GM23338 (cell line): ENCODE measurements at regions not wholly inside any gene's neighbourhood (a gene's known extent, or its start where the extent isn't known, plus 50 kb on each side); places are given as distances from the start of the nearest gene placed in this dataset.

ENCODE experiments used
- ATAC-seq: fragments of 200-7000 bp; cut with Tn5 transposase; 3 replicates; pipeline ENCODE4 v1.9.1; 2020
- DNase-seq: peaks from one replicate; pipeline ENCODE4 v3.0.0-alpha.2; 2015; ENCODE audit warnings: low spot score
- H2AFZ ChIP-seq: fragments of 200-600 bp; sonication (generic); 2 replicates; pipeline ENCODE4 v1.8.0; 2016; ENCODE audit warnings: antibody characterized with exemption, mild to moderate bottlenecking, moderate library complexity
- H3F3A ChIP-seq: fragments of 200-600 bp; sonication (generic); replicated peaks from 2 replicates; pipeline ENCODE4 v1.8.0; 2017; ENCODE audit warnings: antibody characterized with exemption, mixed run types, low read depth
- H3K27ac ChIP-seq: fragments of 200-600 bp; sonication (generic); 2 replicates; pipeline ENCODE4 v1.6.1; 2016; ENCODE audit warnings: low read depth
- H3K27me3 ChIP-seq: fragments of 200-600 bp; sonication (generic); 2 replicates; pipeline ENCODE4 v1.8.0; 2016; ENCODE audit warnings: mild to moderate bottlenecking, mixed run types, moderate library complexity; ENCODE audit not compliant: insufficient read depth
- H3K36me3 ChIP-seq: fragments of 200-600 bp; sonication (generic); 2 replicates; pipeline ENCODE4 v1.8.0; 2016; ENCODE audit warnings: mild to moderate bottlenecking; ENCODE audit not compliant: insufficient read depth
- H3K4me1 ChIP-seq: fragments of 200-600 bp; sonication (generic); 2 replicates; pipeline ENCODE4 v1.8.0; 2016; ENCODE audit warnings: mild to moderate bottlenecking, moderate library complexity; ENCODE audit not compliant: insufficient read depth
- H3K4me2 ChIP-seq: fragments of 200-600 bp; sonication (generic); 2 replicates; pipeline ENCODE4 v1.7.1; 2017; ENCODE audit warnings: mixed run types
- H3K4me3 ChIP-seq: fragments of 200-600 bp; sonication (generic); 2 replicates; pipeline ENCODE4 v1.6.1; 2016; ENCODE audit warnings: mixed run types
- H3K79me2 ChIP-seq: fragments of 200-600 bp; sonication (generic); replicated peaks from 2 replicates; pipeline ENCODE4 v1.8.0; 2017; ENCODE audit warnings: mild to moderate bottlenecking; ENCODE audit not compliant: insufficient read depth
- H3K9me2 ChIP-seq: fragments of 200-600 bp; sonication (generic); 2 replicates; pipeline ENCODE4 v1.8.0; 2017; ENCODE audit not compliant: insufficient read depth
- H4K20me1 ChIP-seq: fragments of 200-600 bp; sonication (generic); replicated peaks from 2 replicates; pipeline ENCODE4 v1.8.0; 2017; ENCODE audit warnings: mild to moderate bottlenecking; ENCODE audit not compliant: insufficient read depth
- H3K27ac Mint-ChIP-seq: 2 replicates; pipeline ENCODE4 v1.8.0; 2020; ENCODE audit warnings: inconsistent platforms, mild to moderate bottlenecking, moderate library complexity, mixed read lengths
- H3K27me3 Mint-ChIP-seq: 3 replicates; pipeline ENCODE4 v1.8.0; 2022; ENCODE audit warnings: low read depth, mild to moderate bottlenecking, moderate library complexity, mixed read lengths, inconsistent platforms; ENCODE audit not compliant: insufficient read depth, poor library complexity
- H3K36me3 Mint-ChIP-seq: 3 replicates; pipeline ENCODE4 v1.8.0; 2021; ENCODE audit warnings: low read depth, mild to moderate bottlenecking, inconsistent platforms, moderate library complexity, mixed read lengths
- H3K4me1 Mint-ChIP-seq: 3 replicates; pipeline ENCODE4 v1.8.0; 2020; ENCODE audit warnings: mild to moderate bottlenecking, inconsistent platforms, mixed read lengths
- H3K4me3 Mint-ChIP-seq: 3 replicates; pipeline ENCODE4 v1.8.0; 2021; ENCODE audit warnings: moderate library complexity, mild to moderate bottlenecking, inconsistent platforms, mixed read lengths
- H3K9me3 Mint-ChIP-seq: 3 replicates; pipeline ENCODE4 v1.8.0; 2020; ENCODE audit warnings: moderate library complexity, mild to moderate bottlenecking, inconsistent platforms, mixed read lengths
- TF ChIP-seq, protein P1 (sequence below): IDR thresholded peaks from one replicate; pipeline ENCODE4 v1.6.1; 2018; ENCODE audit warnings: antibody characterized with exemption; ENCODE audit not compliant: unreplicated experiment
- TF ChIP-seq, protein P2 (sequence below), 2 experiments: fragments of 200-600 bp in 1 of 2; sonication (generic) in 1 of 2; conservative IDR thresholded peaks; 2 replicates each; pipeline versions ENCODE4 v1.5.1 to v1.6.1; 2016 to 2017; ENCODE audit warnings: antibody characterized with exemption in 2 of 2, low read depth in 2 of 2, mild to moderate bottlenecking in 2 of 2, moderate library complexity in 1 of 2
- TF ChIP-seq, protein P3 (sequence below): fragments of 250-450 bp; sonication (Bioruptor Pico); IDR thresholded peaks from 2 replicates; pipeline ENCODE4 v1.5.0; 2020; ENCODE audit warnings: mild to moderate bottlenecking, moderate library complexity

DNA sequence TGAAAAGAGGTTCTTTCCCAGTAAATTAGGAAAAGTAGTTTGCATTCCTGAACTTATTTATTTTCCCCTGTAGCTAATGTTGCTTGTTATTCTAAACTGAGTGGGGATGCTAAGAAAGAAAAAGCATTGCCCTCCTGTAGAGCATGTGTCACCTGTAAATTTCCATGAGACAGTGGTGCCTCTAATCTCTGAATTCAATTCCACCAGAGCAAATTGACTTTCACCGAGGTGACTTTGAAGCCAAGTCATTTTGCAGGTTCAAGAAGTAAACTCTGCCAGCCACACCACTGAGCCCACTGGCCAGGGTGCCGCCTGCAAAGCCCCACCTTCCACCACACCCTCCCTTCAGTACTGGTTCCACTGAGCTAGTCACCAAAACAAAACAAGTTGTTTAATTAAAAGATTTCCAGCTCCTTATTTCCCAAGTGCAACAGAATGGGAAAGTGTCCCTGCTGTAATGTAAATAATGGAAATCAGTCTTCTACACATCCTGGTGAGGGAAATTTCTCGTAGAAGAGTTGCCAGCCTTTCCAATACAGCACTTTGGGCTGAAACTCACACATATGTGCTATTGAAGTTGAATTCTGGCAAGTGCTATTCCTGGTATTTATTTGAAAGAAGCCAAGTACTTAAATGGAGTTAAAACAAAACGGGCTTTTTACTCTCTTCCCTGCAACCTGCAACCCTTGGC is 254.8 kb downstream of the RNF152 start (continued):
- TF ChIP-seq, protein P1, sequence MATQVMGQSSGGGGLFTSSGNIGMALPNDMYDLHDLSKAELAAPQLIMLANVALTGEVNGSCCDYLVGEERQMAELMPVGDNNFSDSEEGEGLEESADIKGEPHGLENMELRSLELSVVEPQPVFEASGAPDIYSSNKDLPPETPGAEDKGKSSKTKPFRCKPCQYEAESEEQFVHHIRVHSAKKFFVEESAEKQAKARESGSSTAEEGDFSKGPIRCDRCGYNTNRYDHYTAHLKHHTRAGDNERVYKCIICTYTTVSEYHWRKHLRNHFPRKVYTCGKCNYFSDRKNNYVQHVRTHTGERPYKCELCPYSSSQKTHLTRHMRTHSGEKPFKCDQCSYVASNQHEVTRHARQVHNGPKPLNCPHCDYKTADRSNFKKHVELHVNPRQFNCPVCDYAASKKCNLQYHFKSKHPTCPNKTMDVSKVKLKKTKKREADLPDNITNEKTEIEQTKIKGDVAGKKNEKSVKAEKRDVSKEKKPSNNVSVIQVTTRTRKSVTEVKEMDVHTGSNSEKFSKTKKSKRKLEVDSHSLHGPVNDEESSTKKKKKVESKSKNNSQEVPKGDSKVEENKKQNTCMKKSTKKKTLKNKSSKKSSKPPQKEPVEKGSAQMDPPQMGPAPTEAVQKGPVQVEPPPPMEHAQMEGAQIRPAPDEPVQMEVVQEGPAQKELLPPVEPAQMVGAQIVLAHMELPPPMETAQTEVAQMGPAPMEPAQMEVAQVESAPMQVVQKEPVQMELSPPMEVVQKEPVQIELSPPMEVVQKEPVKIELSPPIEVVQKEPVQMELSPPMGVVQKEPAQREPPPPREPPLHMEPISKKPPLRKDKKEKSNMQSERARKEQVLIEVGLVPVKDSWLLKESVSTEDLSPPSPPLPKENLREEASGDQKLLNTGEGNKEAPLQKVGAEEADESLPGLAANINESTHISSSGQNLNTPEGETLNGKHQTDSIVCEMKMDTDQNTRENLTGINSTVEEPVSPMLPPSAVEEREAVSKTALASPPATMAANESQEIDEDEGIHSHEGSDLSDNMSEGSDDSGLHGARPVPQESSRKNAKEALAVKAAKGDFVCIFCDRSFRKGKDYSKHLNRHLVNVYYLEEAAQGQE = no peak

DNA sequence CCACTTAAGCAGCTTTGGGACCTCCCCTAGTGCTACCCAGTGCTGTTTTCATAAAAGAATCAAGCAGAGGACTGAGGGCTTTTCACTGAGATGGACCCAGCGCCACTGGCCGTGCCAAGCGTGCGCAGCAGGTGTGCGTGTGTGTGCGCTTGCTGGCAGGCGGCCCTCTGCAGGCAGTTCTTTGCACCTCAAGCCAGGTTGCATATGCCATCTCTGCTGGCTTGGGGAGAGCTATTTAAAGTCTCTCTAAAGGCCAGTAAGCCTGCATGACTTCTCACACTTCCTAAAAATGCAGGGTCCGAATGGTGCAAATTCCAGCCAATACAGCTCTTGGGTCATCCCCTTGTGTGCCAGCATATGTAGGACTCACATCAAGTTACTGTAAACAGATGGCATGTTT is 255.5 kb downstream of the RNF152 start:
- H3K27ac Mint-ChIP-seq = no peak overlapping the region
- Histone ChIP-seq H3K4me3 (peak overlapping the region; percentile 23), H3K4me1 (peaks cover 25% of the 10 kb centered on the region), H3K27me3 (peaks cover 47% of the 10 kb centered on the region), H3K9me2 (no peaks in the 10 kb centered on the region), H3K4me2 (peak overlapping the region; percentile 48), H4K20me1 (no peaks in the 10 kb centered on the region), H3F3A (no peaks in the 10 kb centered on the region), H2AFZ (no peak overlapping the region), H3K27ac (no peak overlapping the region), H3K79me2 (no peaks in the 10 kb centered on the region), H3K36me3 (no peaks in the 10 kb centered on the region)
- H3K9me3 Mint-ChIP-seq = no peaks in the 10 kb centered on the region; the same call in 1 of the 3 replicates
- peaks cover 49% of the 10 kb centered on the region for H3K27me3 Mint-ChIP-seq
- ATAC-seq (peak; percentile 77), DNase-seq (peak; percentile 75)
- TF ChIP-seq, protein P1 = no peak
- TF ChIP-seq, protein P2, sequence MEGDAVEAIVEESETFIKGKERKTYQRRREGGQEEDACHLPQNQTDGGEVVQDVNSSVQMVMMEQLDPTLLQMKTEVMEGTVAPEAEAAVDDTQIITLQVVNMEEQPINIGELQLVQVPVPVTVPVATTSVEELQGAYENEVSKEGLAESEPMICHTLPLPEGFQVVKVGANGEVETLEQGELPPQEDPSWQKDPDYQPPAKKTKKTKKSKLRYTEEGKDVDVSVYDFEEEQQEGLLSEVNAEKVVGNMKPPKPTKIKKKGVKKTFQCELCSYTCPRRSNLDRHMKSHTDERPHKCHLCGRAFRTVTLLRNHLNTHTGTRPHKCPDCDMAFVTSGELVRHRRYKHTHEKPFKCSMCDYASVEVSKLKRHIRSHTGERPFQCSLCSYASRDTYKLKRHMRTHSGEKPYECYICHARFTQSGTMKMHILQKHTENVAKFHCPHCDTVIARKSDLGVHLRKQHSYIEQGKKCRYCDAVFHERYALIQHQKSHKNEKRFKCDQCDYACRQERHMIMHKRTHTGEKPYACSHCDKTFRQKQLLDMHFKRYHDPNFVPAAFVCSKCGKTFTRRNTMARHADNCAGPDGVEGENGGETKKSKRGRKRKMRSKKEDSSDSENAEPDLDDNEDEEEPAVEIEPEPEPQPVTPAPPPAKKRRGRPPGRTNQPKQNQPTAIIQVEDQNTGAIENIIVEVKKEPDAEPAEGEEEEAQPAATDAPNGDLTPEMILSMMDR (conservative IDR thresholded peaks at IDR 0.05; ENCODE audit: low read depth in 2 of 2) = peak; percentile 48 to 50
- TF ChIP-seq, protein P3, sequence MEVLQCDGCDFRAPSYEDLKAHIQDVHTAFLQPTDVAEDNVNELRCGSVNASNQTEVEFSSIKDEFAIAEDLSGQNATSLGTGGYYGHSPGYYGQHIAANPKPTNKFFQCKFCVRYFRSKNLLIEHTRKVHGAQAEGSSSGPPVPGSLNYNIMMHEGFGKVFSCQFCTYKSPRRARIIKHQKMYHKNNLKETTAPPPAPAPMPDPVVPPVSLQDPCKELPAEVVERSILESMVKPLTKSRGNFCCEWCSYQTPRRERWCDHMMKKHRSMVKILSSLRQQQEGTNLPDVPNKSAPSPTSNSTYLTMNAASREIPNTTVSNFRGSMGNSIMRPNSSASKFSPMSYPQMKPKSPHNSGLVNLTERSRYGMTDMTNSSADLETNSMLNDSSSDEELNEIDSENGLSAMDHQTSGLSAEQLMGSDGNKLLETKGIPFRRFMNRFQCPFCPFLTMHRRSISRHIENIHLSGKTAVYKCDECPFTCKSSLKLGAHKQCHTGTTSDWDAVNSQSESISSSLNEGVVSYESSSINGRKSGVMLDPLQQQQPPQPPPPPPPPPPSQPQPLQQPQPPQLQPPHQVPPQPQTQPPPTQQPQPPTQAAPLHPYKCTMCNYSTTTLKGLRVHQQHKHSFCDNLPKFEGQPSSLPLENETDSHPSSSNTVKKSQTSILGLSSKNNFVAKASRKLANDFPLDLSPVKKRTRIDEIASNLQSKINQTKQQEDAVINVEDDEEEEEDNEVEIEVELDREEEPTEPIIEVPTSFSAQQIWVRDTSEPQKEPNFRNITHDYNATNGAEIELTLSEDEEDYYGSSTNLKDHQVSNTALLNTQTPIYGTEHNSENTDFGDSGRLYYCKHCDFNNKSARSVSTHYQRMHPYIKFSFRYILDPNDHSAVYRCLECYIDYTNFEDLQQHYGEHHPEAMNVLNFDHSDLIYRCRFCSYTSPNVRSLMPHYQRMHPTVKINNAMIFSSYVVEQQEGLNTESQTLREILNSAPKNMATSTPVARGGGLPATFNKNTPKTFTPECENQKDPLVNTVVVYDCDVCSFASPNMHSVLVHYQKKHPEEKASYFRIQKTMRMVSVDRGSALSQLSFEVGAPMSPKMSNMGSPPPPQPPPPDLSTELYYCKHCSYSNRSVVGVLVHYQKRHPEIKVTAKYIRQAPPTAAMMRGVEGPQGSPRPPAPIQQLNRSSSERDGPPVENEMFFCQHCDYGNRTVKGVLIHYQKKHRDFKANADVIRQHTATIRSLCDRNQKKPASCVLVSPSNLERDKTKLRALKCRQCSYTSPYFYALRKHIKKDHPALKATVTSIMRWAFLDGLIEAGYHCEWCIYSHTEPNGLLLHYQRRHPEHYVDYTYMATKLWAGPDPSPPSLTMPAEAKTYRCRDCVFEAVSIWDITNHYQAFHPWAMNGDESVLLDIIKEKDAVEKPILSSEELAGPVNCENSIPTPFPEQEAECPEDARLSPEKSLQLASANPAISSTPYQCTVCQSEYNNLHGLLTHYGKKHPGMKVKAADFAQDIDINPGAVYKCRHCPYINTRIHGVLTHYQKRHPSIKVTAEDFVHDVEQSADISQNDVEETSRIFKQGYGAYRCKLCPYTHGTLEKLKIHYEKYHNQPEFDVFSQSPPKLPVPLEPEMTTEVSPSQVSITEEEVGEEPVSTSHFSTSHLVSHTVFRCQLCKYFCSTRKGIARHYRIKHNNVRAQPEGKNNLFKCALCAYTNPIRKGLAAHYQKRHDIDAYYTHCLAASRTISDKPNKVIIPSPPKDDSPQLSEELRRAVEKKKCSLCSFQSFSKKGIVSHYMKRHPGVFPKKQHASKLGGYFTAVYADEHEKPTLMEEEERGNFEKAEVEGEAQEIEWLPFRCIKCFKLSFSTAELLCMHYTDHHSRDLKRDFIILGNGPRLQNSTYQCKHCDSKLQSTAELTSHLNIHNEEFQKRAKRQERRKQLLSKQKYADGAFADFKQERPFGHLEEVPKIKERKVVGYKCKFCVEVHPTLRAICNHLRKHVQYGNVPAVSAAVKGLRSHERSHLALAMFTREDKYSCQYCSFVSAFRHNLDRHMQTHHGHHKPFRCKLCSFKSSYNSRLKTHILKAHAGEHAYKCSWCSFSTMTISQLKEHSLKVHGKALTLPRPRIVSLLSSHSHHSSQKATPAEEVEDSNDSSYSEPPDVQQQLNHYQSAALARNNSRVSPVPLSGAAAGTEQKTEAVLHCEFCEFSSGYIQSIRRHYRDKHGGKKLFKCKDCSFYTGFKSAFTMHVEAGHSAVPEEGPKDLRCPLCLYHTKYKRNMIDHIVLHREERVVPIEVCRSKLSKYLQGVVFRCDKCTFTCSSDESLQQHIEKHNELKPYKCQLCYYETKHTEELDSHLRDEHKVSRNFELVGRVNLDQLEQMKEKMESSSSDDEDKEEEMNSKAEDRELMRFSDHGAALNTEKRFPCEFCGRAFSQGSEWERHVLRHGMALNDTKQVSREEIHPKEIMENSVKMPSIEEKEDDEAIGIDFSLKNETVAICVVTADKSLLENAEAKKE = 0 out of 2 replicates have a peak, but pooled peaks have one; percentile 26
- 0 out of 3 replicates have a peak overlapping the region, but pooled peaks have one; percentile 35 for H3K4me3 Mint-ChIP-seq
- peaks cover 30% of the 10 kb centered on the region for H3K4me1 Mint-ChIP-seq
- H3K36me3 Mint-ChIP-seq = no peaks in the 10 kb centered on the region
